HCT116 (cell line): ENCODE measurements at regions not wholly inside any gene's neighbourhood (a gene's known extent, or its start where the extent isn't known, plus 50 kb on each side); places are given as distances from the start of the nearest gene placed in this dataset.

ENCODE experiments used
- ATAC-seq: fragments of 200-7000 bp; cut with Tn5 transposase; 2 replicates; pipeline ENCODE4 v1.9.1; 2020; ENCODE audit warnings: mild to moderate bottlenecking, moderate library complexity
- BruUV-seq: library from RNA; stranded (reverse); fragments of 400-500 nt; replicated peaks from 2 replicates; lab custom pipeline; 2021; lab: Mats Ljungman, UMichigan
- CTCF ChIA-PET: fragments of 300-600 bp; sonication (Branson Sonifier 250); formaldehyde crosslinking; loops from one replicate; lab custom pipeline; 2021; ENCODE audit warnings: antibody characterized with exemption; lab: Charles Lee
- POLR2A ChIA-PET: fragments of 300-600, 350-600 bp; sonication (Branson Sonifier 250); formaldehyde crosslinking; loops from one replicate; lab custom pipeline; 2021; ENCODE audit warnings: antibody characterized with exemption; lab: Charles Lee
- RAD21 ChIA-PET, 2 experiments: fragments of 300-600 bp; sonication (Branson Sonifier 250); formaldehyde crosslinking; loops; one replicate each; lab custom pipeline; 2023; ENCODE audit warnings: low total read pairs in 2 of 2; ENCODE audit not compliant: uncharacterized antibody in 2 of 2, unreplicated experiment in 2 of 2, low non-redundant PET in 1 of 2; lab: Charles Lee
- DNase-seq: peaks from one replicate; pipeline ENCODE4 v3.0.0-alpha.2; 2010; ENCODE audit warnings: low read depth, low spot score
- H2AFZ ChIP-seq: fragments of 200-600 bp; shearing (Covaris generic), sonication (generic); 2 replicates; pipeline ENCODE4 v1.6.1; 2017; ENCODE audit warnings: low read depth, mixed run types, mixed read lengths, antibody characterized with exemption, low read length; ENCODE audit not compliant: poor library complexity, severe bottlenecking
- H3K27ac ChIP-seq: 2 replicates; pipeline ENCODE4 v1.5.1; 2012; ENCODE audit warnings: low read depth, low read length
- H3K27me3 ChIP-seq: fragments of 200-600 bp; sonication (generic); 2 replicates; pipeline ENCODE4 v1.6.1; 2016; ENCODE audit warnings: mixed run types, low read length, mixed read lengths; ENCODE audit not compliant: insufficient read depth
- H3K36me3 ChIP-seq, 2 experiments: fragments of 200-500 bp in 1 of 2; fragments of 200-600 bp in 1 of 2; sonication (Bioruptor generic) in 1 of 2; sonication (generic) in 1 of 2; 2 replicates each; pipeline versions ENCODE4 v1.5.1 to v1.6.1; 2014 to 2016; ENCODE audit warnings: low read length in 2 of 2, inconsistent platforms in 1 of 2, mixed read lengths in 1 of 2, mixed run types in 1 of 2; ENCODE audit not compliant: insufficient read depth in 2 of 2, control insufficient read depth in 1 of 2
- H3K4me1 ChIP-seq, 2 experiments: fragments of 200-600 bp in 1 of 2; sonication (generic) in 1 of 2; 2 replicates each; pipeline versions ENCODE4 v1.5.1 to v1.6.1; 2012 to 2017; ENCODE audit warnings: low read length in 2 of 2, inconsistent platforms in 1 of 2, mild to moderate bottlenecking in 1 of 2, mixed read lengths in 1 of 2, mixed run types in 1 of 2, moderate library complexity in 1 of 2; ENCODE audit not compliant: insufficient read depth in 2 of 2, control insufficient read depth in 1 of 2
- H3K4me2 ChIP-seq: fragments of 200-600 bp; sonication (generic); 2 replicates; pipeline ENCODE4 v1.6.1; 2017; ENCODE audit warnings: mixed run types, low read length, mixed read lengths
- H3K4me3 ChIP-seq, 2 experiments: fragments of 200-600 bp in 1 of 2; sonication (generic) in 1 of 2; replicated peaks in 1 of 2; 2 replicates each; pipeline ENCODE4 v1.5.1; 2011 to 2016; ENCODE audit warnings: low read length in 2 of 2, control low read depth in 1 of 2, low read depth in 1 of 2, mild to moderate bottlenecking in 1 of 2, mixed read lengths in 1 of 2, mixed run types in 1 of 2
- H3K79me2 ChIP-seq: fragments of 200-600 bp; sonication (generic); 2 replicates; pipeline ENCODE4 v1.6.1; 2017; ENCODE audit warnings: mild to moderate bottlenecking, mixed run types, low read length, moderate library complexity, mixed read lengths; ENCODE audit not compliant: insufficient read depth
- H3K9ac ChIP-seq: fragments of 200-600 bp; sonication (generic); 2 replicates; pipeline ENCODE4 v1.6.1; 2016; ENCODE audit warnings: low read length, mixed read lengths
- H3K9me2 ChIP-seq: fragments of 200-600 bp; sonication (generic), shearing (Covaris generic); 2 replicates; pipeline ENCODE4 v1.6.1; 2017; ENCODE audit warnings: mixed run types, mild to moderate bottlenecking, moderate library complexity; ENCODE audit not compliant: insufficient read depth
- H3K9me3 ChIP-seq, 2 experiments: fragments of 200-500 bp in 1 of 2; fragments of 200-600 bp in 1 of 2; sonication (Bioruptor generic) in 1 of 2; sonication (generic) in 1 of 2; 2 replicates each; pipeline ENCODE4 v1.6.1; 2014 to 2017; ENCODE audit warnings: low read length in 2 of 2, mixed read lengths in 2 of 2, inconsistent platforms in 1 of 2, low read depth in 1 of 2, mild to moderate bottlenecking in 1 of 2, mixed run types in 1 of 2, moderate library complexity in 1 of 2; ENCODE audit not compliant: control insufficient read depth in 1 of 2, insufficient read depth in 1 of 2
- H4K20me1 ChIP-seq: fragments of 200-600 bp; sonication (generic), shearing (Covaris generic); 2 replicates; pipeline ENCODE4 v1.6.1; 2017; ENCODE audit warnings: mixed run types, mild to moderate bottlenecking, moderate library complexity; ENCODE audit not compliant: insufficient read depth
- CTCF ChIP-seq, 3 experiments: fragments of 200-600 bp in 1 of 3; sonication (generic) in 1 of 3; IDR thresholded peaks in 2 of 3; conservative IDR thresholded peaks in 1 of 3; 2 replicates each; pipeline ENCODE4 v1.5.1; 2012 to 2017; ENCODE audit warnings: low read depth in 2 of 3, low read length in 2 of 3, antibody characterized with exemption in 1 of 3, borderline replicate concordance in 1 of 3, control low read depth in 1 of 3, mild to moderate bottlenecking in 1 of 3, mixed read lengths in 1 of 3, mixed run types in 1 of 3, moderate library complexity in 1 of 3; ENCODE audit not compliant: insufficient read depth in 1 of 3
- EGR1 ChIP-seq: IDR thresholded peaks from 2 replicates; pipeline ENCODE4 v1.6.1; 2012; ENCODE audit warnings: low read depth
- EZH2phosphoT487 ChIP-seq: fragments of 200-600 bp; IDR thresholded peaks from 2 replicates; pipeline ENCODE4 v1.6.1; 2018; ENCODE audit warnings: antibody characterized with exemption, borderline replicate concordance
- FOSL1 ChIP-seq: IDR thresholded peaks from 2 replicates; pipeline ENCODE4 v1.6.1; 2012; ENCODE audit warnings: low read depth
- JUND ChIP-seq: IDR thresholded peaks from 2 replicates; pipeline ENCODE4 v1.6.1; 2012
- MAX ChIP-seq: IDR thresholded peaks from 2 replicates; pipeline ENCODE4 v1.6.1; 2012
- POLR2A ChIP-seq: IDR thresholded peaks from 2 replicates; pipeline ENCODE4 v1.7.0; 2011; ENCODE audit warnings: borderline replicate concordance; ENCODE audit not compliant: insufficient read depth, insufficient read length; ENCODE audit errors: extremely low read depth
- REST ChIP-seq: IDR thresholded peaks from 2 replicates; pipeline ENCODE4 v1.6.1; 2012; ENCODE audit warnings: low read depth
- SP1 ChIP-seq: IDR thresholded peaks from 2 replicates; pipeline ENCODE4 v1.6.1; 2012; ENCODE audit warnings: low read depth
- TCF7L2 ChIP-seq: IDR thresholded peaks from 2 replicates; pipeline ENCODE4 v1.7.0; 2011; ENCODE audit warnings: borderline replicate concordance, inconsistent platforms; ENCODE audit not compliant: insufficient read depth, insufficient read length; ENCODE audit errors: extremely low read depth
- YY1 ChIP-seq: IDR thresholded peaks from 2 replicates; pipeline ENCODE4 v1.6.1; 2011; ENCODE audit warnings: low read length, low read depth, moderate library complexity, mild to moderate bottlenecking; ENCODE audit not compliant: insufficient replicate concordance; ENCODE audit errors: extremely low read depth
- ZBTB33 ChIP-seq: IDR thresholded peaks from 2 replicates; pipeline ENCODE4 v1.6.1; 2011; ENCODE audit warnings: mild to moderate bottlenecking, low read length, moderate library complexity; ENCODE audit not compliant: insufficient replicate concordance; ENCODE audit errors: extremely low read depth
- ZNF274 ChIP-seq: fragments of 200-500 bp; sonication (Bioruptor generic); IDR thresholded peaks from 2 replicates; pipeline ENCODE4 v1.6.1; 2014; ENCODE audit warnings: mild to moderate bottlenecking, low read depth, low read length, inconsistent platforms
- intact Hi-C: fragments of 100-400 bp; cut with micrococcal nuclease; formaldehyde crosslinking; loops from 2 replicates; pipeline ENCODE4 v1.10.0; 2022

GRCh38 chr5:63070001-63070400, 491.4 kb downstream of the LRRC70 start:
- TF ChIP-seq MAX (no peak), SP1 (no peak), ZNF274 (no peak), TCF7L2 (no peak), FOSL1 (no peak), REST (no peak), YY1 (no peak), ZBTB33 (no peak), EGR1 (no peak), EZH2phosphoT487 (no peak), CTCF (IDR thresholded peaks at IDR 0.05 in 2 of 3, conservative IDR thresholded peaks at IDR 0.05 in 1 of 3; ENCODE audit: borderline replicate concordance in 1 of 3, insufficient read depth in 1 of 3, low read depth in 2 of 3, low read length in 2 of 3) (no peak), POLR2A (no peak), JUND (no peak)
- CTCF ChIA-PET: no interaction called here
- RAD21 ChIA-PET: no interaction called here
- H3K9me3 ChIP-seq: 0 out of 4 replicates have a peak, but pooled peaks cover 0 to 3% of the 10 kb centered on the region in 2 experiments
- H3K4me1 ChIP-seq: no peaks in the 10 kb centered on the region
- H3K9ac ChIP-seq: no peak overlapping the region
- H3K4me3 ChIP-seq: no peak overlapping the region
- no peak overlapping the region for H3K4me2 ChIP-seq
- intact Hi-C loops: no loop called here
- no peaks in the 10 kb centered on the region for H3K36me3 ChIP-seq
- H3K27me3 ChIP-seq: no peaks in the 10 kb centered on the region
- POLR2A ChIA-PET: no interaction called here
- BruUV-seq: no TSS peak
- H3K27ac ChIP-seq: no peak overlapping the region
- H2AFZ ChIP-seq: no peak overlapping the region
- no peaks in the 10 kb centered on the region for H3K9me2 ChIP-seq
- ATAC-seq: no peak
- no peaks in the 10 kb centered on the region for H4K20me1 ChIP-seq
- DNase-seq: no peak
- H3K79me2 ChIP-seq: no peaks in the 10 kb centered on the region
